GM12878 (cell line): ENCODE measurements at regions not wholly inside any gene's neighbourhood (a gene's known extent, or its start where the extent isn't known, plus 50 kb on each side); places are given as distances from the start of the nearest gene placed in this dataset.

Experiments used
- ATAC-seq: fragments of 200-7000 bp; cut with Tn5 transposase; 3 replicates; pipeline ENCODE4 v1.9.1; 2020; ENCODE audit warnings: mild to moderate bottlenecking, moderate library complexity
- BruUV-seq: library from RNA; stranded (reverse); fragments of 400-500 nt; replicated peaks from 2 replicates; lab custom pipeline; 2021; lab: Mats Ljungman, UMichigan
- CTCF ChIA-PET: fragments of 300-600 bp; sonication (Branson Sonifier 250); formaldehyde crosslinking; extraction: SDS; loops from one replicate; lab custom pipeline; 2021; ENCODE audit warnings: inconsistent platforms; lab: Yijun Ruan, JAX
- POLR2A ChIA-PET: fragments of 350-600 bp; formaldehyde crosslinking; extraction: SDS; loops from one replicate; lab custom pipeline; 2021; ENCODE audit warnings: inconsistent platforms; lab: Charles Lee
- RAD21 ChIA-PET: fragments of 300-600 bp; sonication (Branson Sonifier 250); formaldehyde crosslinking; loops from one replicate; lab custom pipeline; 2023; ENCODE audit warnings: antibody characterized with exemption; ENCODE audit not compliant: unreplicated experiment; lab: Charles Lee
- SMC1A ChIA-PET: fragments of 300-600 bp; sonication (Branson Sonifier 250); formaldehyde crosslinking; loops from one replicate; lab custom pipeline; 2023; ENCODE audit not compliant: unreplicated experiment, uncharacterized antibody; lab: Charles Lee
- DNase-seq: peaks from one replicate; pipeline ENCODE4 v3.0.0-alpha.2; 2011; ENCODE audit warnings: low read depth, low spot score
- FAIRE-seq: peaks from 3 replicates; lab custom pipeline; 2011; peaks lifted over from hg19 to GRCh38; lab: Jason Lieb, UNC
- H2AFZ ChIP-seq: 2 replicates; pipeline ENCODE4 v1.6.0; 2011; ENCODE audit warnings: low read depth, low read length, control low read depth; ENCODE audit not compliant: control insufficient read depth
- H3K27ac ChIP-seq: 2 replicates; pipeline ENCODE4 v1.5.1; 2011; ENCODE audit warnings: control low read depth; ENCODE audit not compliant: control insufficient read depth, insufficient read depth
- H3K27me3 ChIP-seq, 2 experiments: replicated peaks in 1 of 2; 2 replicates each; pipeline versions ENCODE4 v1.6.0 to v1.6.1; 2011; ENCODE audit warnings: low read length in 1 of 2; ENCODE audit not compliant: control insufficient read depth in 2 of 2, insufficient read depth in 2 of 2
- H3K36me3 ChIP-seq, 2 experiments: 2 replicates each; pipeline ENCODE4 v1.5.1; 2011; ENCODE audit warnings: low read length in 1 of 2; ENCODE audit not compliant: control insufficient read depth in 2 of 2, insufficient read depth in 2 of 2
- H3K4me1 ChIP-seq: 2 replicates; pipeline ENCODE4 v1.6.1; 2011; ENCODE audit warnings: mild to moderate bottlenecking, low read length, moderate library complexity, mixed read lengths; ENCODE audit not compliant: control insufficient read depth, insufficient read depth
- H3K4me2 ChIP-seq: 2 replicates; pipeline ENCODE4 v1.6.0; 2011; ENCODE audit warnings: control low read depth; ENCODE audit not compliant: control insufficient read depth, insufficient read depth
- H3K4me3 ChIP-seq: fragments of 200-600 bp; sonication (generic); 2 replicates; pipeline ENCODE4 v1.5.1; 2016
- H3K79me2 ChIP-seq: 2 replicates; pipeline ENCODE4 v1.6.0; 2011; ENCODE audit warnings: low read length; ENCODE audit not compliant: control insufficient read depth, insufficient read depth
- H3K9ac ChIP-seq: 2 replicates; pipeline ENCODE4 v1.8.0; 2011; ENCODE audit warnings: low read length, control low read depth, mixed read lengths; ENCODE audit not compliant: control insufficient read depth, insufficient read depth
- H3K9me3 ChIP-seq: replicated peaks from 3 replicates; pipeline ENCODE4 v1.5.1; 2011; ENCODE audit warnings: mild to moderate bottlenecking, low read length; ENCODE audit not compliant: control insufficient read depth, insufficient read depth
- H4K20me1 ChIP-seq: 2 replicates; pipeline ENCODE4 v1.6.0; 2011; ENCODE audit not compliant: control insufficient read depth, insufficient read depth
- SIX5 ChIP-seq: IDR thresholded peaks from 2 replicates; pipeline ENCODE4 v1.6.1; 2011; ENCODE audit warnings: mild to moderate bottlenecking, low read depth, low read length, moderate library complexity; ENCODE audit not compliant: severe bottlenecking
- SMAD1 ChIP-seq: fragments of 450-650 bp; IDR thresholded peaks from 2 replicates; pipeline ENCODE4 v1.6.1; 2018; ENCODE audit warnings: mild to moderate bottlenecking, low read depth; ENCODE audit not compliant: partially characterized antibody
- ZBTB11 ChIP-seq: fragments of 450-650 bp; formaldehyde crosslinking; IDR thresholded peaks from 2 replicates; pipeline ENCODE4 v1.5.0; 2022; ENCODE audit warnings: mild to moderate bottlenecking, missing genetic modification characterization
- WGBS: methylation state at CpG from one replicate; pipeline ENCODE4 v1.1.6; 2016; ENCODE audit warnings: low lambda C conversion rate; ENCODE audit not compliant: insufficient replicate concordance, insufficient coverage; ENCODE audit errors: missing lambda C conversion rate; 5-methylcytosine and 5-hydroxymethylcytosine counted together
- in situ Hi-C: fragments of 300-500 bp; cut with MboI; formaldehyde crosslinking; loops from 9 replicates; pipeline ENCODE4 v1.14.3; 2018; ENCODE audit warnings: mixed read lengths
- intact Hi-C: fragments of 100-400 bp; cut with micrococcal nuclease; formaldehyde crosslinking; loops from one replicate; pipeline ENCODE4 v1.14.2; 2022; ENCODE audit not compliant: unreplicated experiment

DNA sequence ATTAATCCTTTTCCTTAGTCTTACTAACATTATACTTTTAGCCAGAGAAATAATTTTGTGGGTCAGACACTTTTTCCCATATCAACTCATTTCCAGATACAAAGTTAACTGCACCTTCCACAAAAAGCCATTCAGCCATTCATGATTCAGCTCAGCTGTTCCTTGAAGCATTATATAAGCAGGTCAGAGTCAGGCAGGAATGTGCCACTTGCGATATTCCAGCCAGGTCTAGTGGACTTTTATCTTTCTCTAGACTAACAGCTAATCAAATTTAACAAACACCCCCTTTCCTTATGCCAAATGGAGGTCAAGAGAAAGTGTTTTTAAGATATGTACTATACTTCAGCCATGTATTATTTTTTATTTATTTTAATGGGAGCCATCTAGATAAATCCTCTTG is 75.6 kb upstream of the EPB41L3 start:
- ATAC-seq (no peak), FAIRE-seq (no peak), DNase-seq (no peak)
- TF ChIP-seq ZBTB11 (CRISPR knock-in tag): no peak
- WGBS: 0% methylated on average over 1 of the region's 1 CpG
- Histone ChIP-seq H3K4me3 (no peak overlapping the region), H3K36me3 (no peaks in the 10 kb centered on the region), H3K9me3 (no peaks in the 10 kb centered on the region), H3K27me3 (no peaks in the 10 kb centered on the region), H3K4me2 (no peak overlapping the region), H3K4me1 (no peaks in the 10 kb centered on the region), H3K27ac (no peak overlapping the region), H2AFZ (no peak overlapping the region), H4K20me1 (no peaks in the 10 kb centered on the region), H3K9ac (no peak overlapping the region), H3K79me2 (no peaks in the 10 kb centered on the region)
- BruUV-seq: no TSS peak
- ChIA-PET RAD21 (no interaction called here), SMC1A (no interaction called here), CTCF (interaction anchor here (1.0 kb wide), 1 partner anchor 13 kb away, joined by 3 read pairs; no protein-coding TSS in a partner anchor), POLR2A (no interaction called here)
- in situ Hi-C loops (no loop called here), intact Hi-C loops (no loop called here)

- H4K20me1 ChIP-seq: no peaks in the 10 kb centered on the region
- no peak overlapping the region for H3K4me2 ChIP-seq
- H2AFZ ChIP-seq: no peak overlapping the region
- no peaks in the 10 kb centered on the region for H3K36me3 ChIP-seq
- FAIRE-seq: no peak
- CTCF ChIA-PET: no interaction called here
- intact Hi-C loops: no loop called here
- ATAC-seq: no peak
- TF ChIP-seq SMAD1: no peak
- no peak for TF ChIP-seq SIX5
- 37% methylated on average over 6 of the region's 6 CpGs for WGBS
- RAD21 ChIA-PET: no interaction called here
- H3K79me2 ChIP-seq: no peaks in the 10 kb centered on the region
- H3K4me3 ChIP-seq: no peak overlapping the region
- DNase-seq: no peak
- H3K9me3 ChIP-seq: no peaks in the 10 kb centered on the region
- in situ Hi-C loops: no loop called here
- H3K27ac ChIP-seq: no peak overlapping the region
- SMC1A ChIA-PET: no interaction called here
- no peaks in the 10 kb centered on the region for H3K4me1 ChIP-seq
- no peaks in the 10 kb centered on the region for H3K27me3 ChIP-seq
- BruUV-seq: no TSS peak
- POLR2A ChIA-PET: no interaction called here
- H3K9ac ChIP-seq: no peak overlapping the region
Measured at GRCh38 chr18:5618047-5618688, 74.4 kb upstream of the EPB41L3 start.
